Fibroblast of skin of right quadriceps (primary cell): ENCODE measurements at regions not wholly inside any gene's neighbourhood (a gene's known extent, or its start where the extent isn't known, plus 50 kb on each side); places are given as distances from the start of the nearest gene placed in this dataset.
A peak's percentile ranks its signal among the peaks of the same experiment; 100 is the strongest.
"Not testable (repeated sequence)": the region's sequence is repeated elsewhere in the genome, so short reads cannot be mapped to it uniquely, and the experiment has no call there.

Experiments
- DNase-seq: peaks from one replicate; pipeline ENCODE4 v3.0.0-alpha.2; 2013

- DNase-seq: no peak
Observed at GRCh38 chr5:40220260-40220659, 459.5 kb upstream of the PTGER4 start.

- DNase-seq: no peak
Observed at GRCh38 chr5:40217553-40217952, 462.2 kb upstream of the PTGER4 start.

- no peak for DNase-seq
Observed at GRCh38 chr5:40210694-40211093, 469.0 kb upstream of the PTGER4 start.

GRCh38 chr5:40206030-40206429 lies 473.7 kb upstream of the PTGER4 start:
- no peak for DNase-seq

GRCh38 chr5:40204144-40204543 lies 475.6 kb upstream of the PTGER4 start:
- no peak for DNase-seq

GRCh38 chr5:40202814-40203440 lies 476.8 kb upstream of the PTGER4 start:
- no peak for DNase-seq

- peak; percentile 27 for DNase-seq
Observed at GRCh38 chr5:40198736-40199135, 481.0 kb upstream of the PTGER4 start.

GRCh38 chr5:40195574-40195973 lies 484.1 kb upstream of the PTGER4 start:
- DNase-seq: not testable (repeated sequence)

- no peak for DNase-seq
Observed at GRCh38 chr5:40191150-40191549, 488.6 kb upstream of the PTGER4 start.

GRCh38 chr5:40172721-40173120 lies 507.0 kb upstream of the PTGER4 start:
- no peak for DNase-seq

GRCh38 chr5:40171971-40172370 lies 507.7 kb upstream of the PTGER4 start:
- DNase-seq: peak; percentile 56

- DNase-seq: no peak
Observed at GRCh38 chr5:40167283-40167682, 512.4 kb upstream of the PTGER4 start.

GRCh38 chr5:40166802-40167201 lies 512.9 kb upstream of the PTGER4 start:
- peak; percentile 46 for DNase-seq

- DNase-seq: peak; percentile 11
Observed at GRCh38 chr5:40165789-40166728, 513.7 kb upstream of the PTGER4 start.

GRCh38 chr5:40165106-40165788 lies 514.5 kb upstream of the PTGER4 start:
- no peak for DNase-seq

GRCh38 chr5:40160435-40160834 lies 519.3 kb upstream of the PTGER4 start:
- DNase-seq: no peak

GRCh38 chr5:40154194-40154593 lies 525.5 kb upstream of the PTGER4 start:
- no peak for DNase-seq

GRCh38 chr5:40150896-40151295 lies 528.8 kb upstream of the PTGER4 start:
- DNase-seq: no peak

- no peak for DNase-seq
Observed at GRCh38 chr5:40141896-40142295, 537.8 kb upstream of the PTGER4 start.

GRCh38 chr5:40141418-40141817 lies 538.3 kb upstream of the PTGER4 start:
- no peak for DNase-seq

GRCh38 chr5:40137223-40137622 lies 542.5 kb upstream of the PTGER4 start:
- DNase-seq: no peak

GRCh38 chr5:40134883-40135520 lies 544.7 kb upstream of the PTGER4 start:
- DNase-seq: no peak

GRCh38 chr5:40124367-40124766 lies 555.3 kb upstream of the PTGER4 start:
- peak; percentile 12 for DNase-seq
